Effector memory CD8-positive, alpha-beta T cell (primary cell): ENCODE measurements at regions not wholly inside any gene's neighbourhood (a gene's known extent, or its start where the extent isn't known, plus 50 kb on each side); places are given as distances from the start of the nearest gene placed in this dataset.
"Not testable (repeated sequence)": the region's sequence is repeated elsewhere in the genome, so short reads cannot be mapped to it uniquely, and the experiment has no call there.

Experiments
- ATAC-seq: fragments of 150-1000 bp; cut with Tn5 transposase; replicated peaks from 2 replicates; pipeline ENCODE4 v1.10.0; 2021; ENCODE audit warnings: mild to moderate bottlenecking, moderate library complexity
- DNase-seq, 3 experiments: peaks; one replicate each; pipeline ENCODE4 v3.0.0; 2021
- H3K27ac Mint-ChIP-seq, 2 donors: one replicate each; pipeline ENCODE4 v1.8.0; 2022; ENCODE audit warnings: mild to moderate bottlenecking in 2 of 2, mixed read lengths in 2 of 2, moderate library complexity in 2 of 2
- H3K27me3 Mint-ChIP-seq, 2 donors: one replicate each; pipeline ENCODE4 v1.8.0; 2022; ENCODE audit warnings: mixed read lengths in 2 of 2
- H3K36me3 Mint-ChIP-seq: one replicate; pipeline ENCODE4 v1.8.0; 2022; ENCODE audit warnings: mild to moderate bottlenecking, moderate library complexity, mixed read lengths; ENCODE audit not compliant: insufficient read depth
- H3K4me1 Mint-ChIP-seq, 2 donors: one replicate each; pipeline ENCODE4 v1.8.0; 2022; ENCODE audit warnings: low read depth in 2 of 2, mixed read lengths in 2 of 2
- H3K4me3 Mint-ChIP-seq, 2 donors: one replicate each; pipeline ENCODE4 v1.8.0; 2022; ENCODE audit warnings: mild to moderate bottlenecking in 2 of 2, mixed read lengths in 2 of 2, moderate library complexity in 2 of 2
- H3K9me3 Mint-ChIP-seq, 2 donors: one replicate each; pipeline ENCODE4 v1.8.0; 2022; ENCODE audit warnings: mixed read lengths in 2 of 2

GRCh38 chr10:33035411-33035810 is 77.4 kb upstream of the ITGB1 start:
- peaks cover 3 to 4% of the 10 kb centered on the region in 2 donors for H3K4me1 Mint-ChIP-seq
- H3K36me3 Mint-ChIP-seq = no peaks in the 10 kb centered on the region
- no peaks in the 10 kb centered on the region for H3K9me3 Mint-ChIP-seq
- H3K27me3 Mint-ChIP-seq = no peaks in the 10 kb centered on the region
- ATAC-seq (no peak), DNase-seq (no peak)
- no peak overlapping the region for H3K4me3 Mint-ChIP-seq
- no peak overlapping the region for H3K27ac Mint-ChIP-seq

- ATAC-seq = no peak
- H3K27ac Mint-ChIP-seq = no peak overlapping the region
- no peaks in the 10 kb centered on the region for H3K27me3 Mint-ChIP-seq
Measured at GRCh38 chr10:33034931-33035330, 76.9 kb upstream of the ITGB1 start.

GRCh38 chr10:33032654-33033151 is 74.7 kb upstream of the ITGB1 start:
- no peak for ATAC-seq
- Mint-ChIP-seq H3K9me3 (no peaks in the 10 kb centered on the region), H3K27ac (peak overlapping the region in 1 of 2 donors; percentile 47), H3K4me1 (peaks cover 5 to 6% of the 10 kb centered on the region in 2 donors), H3K36me3 (peaks cover 5% of the 10 kb centered on the region), H3K4me3 (no peak overlapping the region), H3K27me3 (no peaks in the 10 kb centered on the region)
- DNase-seq = no peak

More at GRCh38 chr10:33034931-33035330, 76.9 kb upstream of the ITGB1 start:
- no peak overlapping the region for H3K4me3 Mint-ChIP-seq
- no peak for DNase-seq
- H3K9me3 Mint-ChIP-seq = no peaks in the 10 kb centered on the region
- H3K4me1 Mint-ChIP-seq = peaks cover 3 to 4% of the 10 kb centered on the region in 2 donors
- H3K36me3 Mint-ChIP-seq = no peaks in the 10 kb centered on the region

GRCh38 chr10:33031815-33032653 is 74.0 kb upstream of the ITGB1 start:
- H3K27ac Mint-ChIP-seq = peak overlapping the region in 1 of 2 donors; percentile 47
- ATAC-seq = no peak
- DNase-seq = no peak
- H3K27me3 Mint-ChIP-seq = no peaks in the 10 kb centered on the region
- no peaks in the 10 kb centered on the region for H3K9me3 Mint-ChIP-seq
- peaks cover 5% of the 10 kb centered on the region for H3K36me3 Mint-ChIP-seq
- peaks cover 8 to 12% of the 10 kb centered on the region in 2 donors for H3K4me1 Mint-ChIP-seq
- H3K4me3 Mint-ChIP-seq = no peak overlapping the region

DNA sequence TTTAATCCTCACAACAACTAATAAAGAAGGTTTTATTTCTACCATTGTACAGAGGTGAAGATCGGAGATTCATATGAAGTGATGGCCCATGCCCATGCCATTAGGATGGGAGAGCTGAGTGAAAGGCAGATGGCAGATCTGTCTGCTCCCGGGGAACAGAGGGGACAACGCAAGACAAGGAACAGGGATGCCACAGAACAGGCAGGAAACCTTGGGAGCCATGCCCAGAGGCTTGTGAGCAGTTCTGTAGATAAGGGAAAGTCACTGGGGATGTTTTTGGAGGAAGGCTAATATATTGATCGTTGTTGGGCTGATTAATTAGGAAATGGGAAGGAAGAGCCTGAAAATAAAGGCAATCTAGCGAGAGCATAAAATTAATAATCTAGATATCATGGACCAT is 73.1 kb upstream of the ITGB1 start:
- ATAC-seq = no peak
- DNase-seq = no peak
- Mint-ChIP-seq H3K4me1 (peaks cover 17 to 20% of the 10 kb centered on the region in 2 donors), H3K36me3 (peaks cover 5% of the 10 kb centered on the region), H3K9me3 (no peaks in the 10 kb centered on the region), H3K27me3 (no peaks in the 10 kb centered on the region), H3K4me3 (no peak overlapping the region), H3K27ac (no peak overlapping the region)

DNA sequence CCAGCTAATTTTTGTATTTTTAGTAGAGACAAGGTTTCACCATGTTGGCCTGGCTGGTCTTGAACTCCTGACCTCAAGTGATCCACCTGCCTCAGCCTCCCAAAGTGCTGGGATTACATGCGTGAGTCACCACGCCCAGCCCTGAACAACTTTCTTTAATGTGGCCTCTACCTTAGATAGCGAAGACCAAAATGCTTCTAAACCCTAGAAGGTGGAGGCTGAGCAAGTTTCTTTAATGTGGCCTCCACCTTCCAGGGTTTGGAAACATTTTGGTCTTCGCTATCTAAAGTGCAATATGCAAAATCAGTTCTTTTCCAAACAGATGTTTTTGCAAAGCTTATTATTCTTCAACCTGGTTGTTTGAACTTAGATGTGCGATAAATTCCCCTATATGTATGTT is 70.5 kb upstream of the ITGB1 start:
- not testable (repeated sequence) for H3K9me3 Mint-ChIP-seq, H3K36me3 Mint-ChIP-seq, DNase-seq, H3K4me3 Mint-ChIP-seq, H3K27me3 Mint-ChIP-seq
- Mint-ChIP-seq H3K4me1 (peaks cover 21 to 39% of the 10 kb centered on the region in 2 donors), H3K27ac (peak overlapping the region in 1 of 2 donors; percentile 78)
- ATAC-seq = peak; percentile 26

GRCh38 chr10:33027088-33027487 is 69.1 kb upstream of the ITGB1 start:
- H3K4me3 Mint-ChIP-seq = peak overlapping the region in 1 of 2 donors; percentile 13
- H3K9me3 Mint-ChIP-seq = no peaks in the 10 kb centered on the region
- H3K27ac Mint-ChIP-seq = peak overlapping the region in 1 of 2 donors; percentile 13
- peaks cover 5% of the 10 kb centered on the region for H3K36me3 Mint-ChIP-seq
- H3K27me3 Mint-ChIP-seq = no peaks in the 10 kb centered on the region
- H3K4me1 Mint-ChIP-seq = peaks cover 21 to 35% of the 10 kb centered on the region in 2 donors
- DNase-seq (no peak), ATAC-seq (no peak)

GRCh38 chr10:33026422-33026821 is 68.4 kb upstream of the ITGB1 start:
- H3K27ac Mint-ChIP-seq = peak overlapping the region; percentile 19 to 76

GRCh38 chr10:33025910-33026309 is 67.9 kb upstream of the ITGB1 start:
- Mint-ChIP-seq H3K27ac (peak overlapping the region; percentile 19 to 76), H3K27me3 (no peaks in the 10 kb centered on the region)

More at GRCh38 chr10:33026422-33026821, 68.4 kb upstream of the ITGB1 start:
- Mint-ChIP-seq H3K9me3 (no peaks in the 10 kb centered on the region), H3K4me3 (peak overlapping the region in 1 of 2 donors; percentile 13), H3K27me3 (no peaks in the 10 kb centered on the region), H3K4me1 (peaks cover 21 to 35% of the 10 kb centered on the region in 2 donors), H3K36me3 (peaks cover 5% of the 10 kb centered on the region)
- ATAC-seq = no peak
- no peak for DNase-seq

GRCh38 chr10:33025039-33025438 is 67.0 kb upstream of the ITGB1 start:
- DNase-seq (no peak), ATAC-seq (peak; percentile 76)
- peak overlapping the region in 1 of 2 donors; percentile 3 for H3K4me3 Mint-ChIP-seq
- H3K27ac Mint-ChIP-seq = peak overlapping the region; percentile 11 to 19
- H3K4me1 Mint-ChIP-seq = peaks cover 21 to 35% of the 10 kb centered on the region in 2 donors
- H3K9me3 Mint-ChIP-seq = no peaks in the 10 kb centered on the region
- H3K36me3 Mint-ChIP-seq = peaks cover 5% of the 10 kb centered on the region
- no peaks in the 10 kb centered on the region for H3K27me3 Mint-ChIP-seq

More at GRCh38 chr10:33025910-33026309, 67.9 kb upstream of the ITGB1 start:
- H3K4me1 Mint-ChIP-seq = peaks cover 21 to 35% of the 10 kb centered on the region in 2 donors
- no peaks in the 10 kb centered on the region for H3K9me3 Mint-ChIP-seq
- H3K36me3 Mint-ChIP-seq = peaks cover 5% of the 10 kb centered on the region
- H3K4me3 Mint-ChIP-seq = peak overlapping the region in 1 of 2 donors; percentile 13
- no peak for DNase-seq
- no peak for ATAC-seq

DNA sequence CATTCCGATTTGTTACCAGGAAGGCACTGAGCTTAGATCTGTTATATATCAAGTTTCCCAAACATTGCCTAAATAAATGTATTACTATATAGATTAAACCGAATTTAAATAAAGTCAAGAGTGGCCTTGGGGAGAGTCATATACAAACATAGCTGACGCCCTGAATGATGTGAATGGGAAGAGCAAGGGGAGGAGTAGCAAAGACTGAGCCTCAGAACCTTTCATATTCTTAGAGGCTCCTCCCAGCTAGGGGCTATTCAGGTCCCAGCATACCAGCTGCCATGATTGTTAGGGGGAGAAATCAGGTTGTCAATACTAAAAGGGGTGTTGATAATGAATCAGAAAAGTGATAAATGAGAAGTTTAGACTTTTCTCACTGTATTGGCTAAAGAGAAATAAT is 64.7 kb upstream of the ITGB1 start:
- ATAC-seq (no peak), DNase-seq (no peak)
- H3K4me1 Mint-ChIP-seq = peaks cover 19 to 32% of the 10 kb centered on the region in 2 donors
- H3K9me3 Mint-ChIP-seq = no peaks in the 10 kb centered on the region
- H3K27ac Mint-ChIP-seq = no peak overlapping the region
- H3K27me3 Mint-ChIP-seq = no peaks in the 10 kb centered on the region
- no peak overlapping the region for H3K4me3 Mint-ChIP-seq
- H3K36me3 Mint-ChIP-seq = no peaks in the 10 kb centered on the region

DNA sequence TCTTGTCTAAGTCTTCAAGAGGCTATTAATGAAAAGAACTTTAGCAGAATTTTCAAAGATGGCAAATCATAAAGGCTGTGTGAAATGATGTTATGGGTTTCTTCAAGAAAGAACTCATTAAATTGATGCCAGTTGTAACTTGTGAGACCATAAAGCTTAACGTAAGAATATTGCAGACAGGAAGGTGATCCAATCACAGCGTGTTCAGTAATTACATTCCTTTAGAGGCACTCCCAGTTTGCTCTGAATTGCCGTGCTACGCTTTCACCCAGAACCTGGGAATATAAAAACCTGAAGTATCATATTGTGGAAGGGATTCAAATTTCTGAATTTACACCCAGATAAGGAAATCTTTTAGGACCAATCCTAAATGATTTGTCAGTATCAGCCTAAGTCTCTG is 64.1 kb upstream of the ITGB1 start:
- ATAC-seq (no peak), DNase-seq (no peak)
- peaks cover 16 to 28% of the 10 kb centered on the region in 2 donors for H3K4me1 Mint-ChIP-seq
- H3K4me3 Mint-ChIP-seq = no peak overlapping the region
- peak overlapping the region in 1 of 2 donors; percentile 32 for H3K27ac Mint-ChIP-seq
- H3K27me3 Mint-ChIP-seq = no peaks in the 10 kb centered on the region
- no peaks in the 10 kb centered on the region for H3K9me3 Mint-ChIP-seq
- H3K36me3 Mint-ChIP-seq = no peaks in the 10 kb centered on the region

DNA sequence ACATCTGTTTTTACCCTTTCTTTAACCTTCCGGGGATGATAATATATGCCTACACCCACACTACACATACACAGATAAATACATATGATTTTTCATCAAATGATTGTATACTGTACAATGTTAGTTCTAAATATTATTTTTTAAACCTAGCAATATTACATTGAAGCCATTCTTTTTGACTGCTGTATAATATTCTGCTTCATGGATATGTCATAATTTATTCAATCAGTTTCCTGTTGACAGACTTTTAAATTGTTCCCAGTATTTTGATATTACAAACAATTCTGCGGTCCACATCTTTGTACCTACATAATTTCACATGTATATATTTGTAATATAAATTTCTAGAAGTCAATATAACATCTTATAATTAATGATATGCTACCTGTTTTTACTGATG is 59.0 kb upstream of the ITGB1 start:
- Mint-ChIP-seq H3K9me3 (no peaks in the 10 kb centered on the region), H3K27me3 (no peaks in the 10 kb centered on the region), H3K36me3 (no peaks in the 10 kb centered on the region), H3K27ac (no peak overlapping the region), H3K4me1 (peaks cover 3% of the 10 kb centered on the region in 2 donors), H3K4me3 (no peak overlapping the region)
- DNase-seq = no peak
- ATAC-seq = no peak
